ENCODE measurements at regions not wholly inside any gene's neighbourhood (a gene's known extent, or its start where the extent isn't known, plus 50 kb on each side); places are given as distances from the start of the nearest gene placed in this dataset.

DNA sequence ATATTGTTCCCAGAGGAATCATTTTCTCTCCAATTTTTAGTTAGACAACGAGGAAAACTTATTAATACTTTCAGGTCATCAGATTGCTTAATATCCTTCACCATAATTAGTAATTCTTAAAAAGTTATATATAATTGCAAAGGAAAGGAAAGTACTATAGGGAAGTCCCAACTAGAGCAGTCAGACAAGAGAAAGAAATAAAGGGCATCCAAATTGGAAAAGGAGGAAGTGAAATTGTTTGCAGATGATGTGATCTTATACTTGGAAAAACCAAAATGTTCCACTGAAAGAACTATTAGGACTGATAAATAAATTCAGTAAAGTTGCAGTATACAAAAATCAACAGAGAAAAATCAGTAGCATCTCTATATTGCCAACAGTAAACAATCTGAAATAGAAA lies 223.5 kb upstream of the MEF2C start:
- Histone ChIP-seq H2AK5ac (ENCODE audit: low read depth, low read length) (no peak overlapping the region), H4K8ac (ENCODE audit: extremely low read depth, insufficient read depth, low read length) (no peak overlapping the region), H3K79me2 (ENCODE audit: control insufficient read depth in 1 of 2, insufficient read depth in 2 of 2, low read length in 2 of 2) (no peaks in the 10 kb centered on the region), H2BK12ac (ENCODE audit: low read depth, low read length) (no peak overlapping the region), H3K18ac (ENCODE audit: extremely low read depth, low read length) (no peak overlapping the region), H3K9me3 (ENCODE audit: insufficient read depth in 2 of 2, low read depth in 1 of 2, low read length in 1 of 2) (no peaks in the 10 kb centered on the region), H4K91ac (replicated peaks; ENCODE audit: insufficient read length, low read length) (no peak overlapping the region), H3K79me1 (ENCODE audit: low read depth, low read length) (no peaks in the 10 kb centered on the region), H2BK20ac (ENCODE audit: low read length) (no peak overlapping the region), H3K9ac (replicated peaks in 1 of 4; ENCODE audit: extremely low read depth in 1 of 4, low read depth in 3 of 4, low read length in 3 of 4) (no peak overlapping the region), H3K4me3 (ENCODE audit: extremely low read depth in 1 of 4, insufficient read depth in 2 of 4, low read depth in 3 of 4, low read length in 4 of 4) (no peak overlapping the region), H3K14ac (ENCODE audit: insufficient read length) (no peak overlapping the region), H2AFZ (ENCODE audit: low read length) (no peak overlapping the region), H4K20me1 (replicated peaks in 1 of 2; ENCODE audit: control insufficient read depth in 1 of 2, insufficient read depth in 2 of 2, low read length in 2 of 2) (no peaks in the 10 kb centered on the region), H3K36me3 (ENCODE audit: control insufficient read depth in 2 of 4, insufficient read depth in 4 of 4, low read length in 3 of 4) (no peaks in the 10 kb centered on the region), H3K4me1 (replicated peaks in 1 of 4; ENCODE audit: control insufficient read depth in 3 of 4, insufficient read depth in 4 of 4, low read length in 3 of 4) (no peaks in the 10 kb centered on the region), H2BK5ac (ENCODE audit: low read depth, low read length) (no peak overlapping the region), H2BK120ac (replicated peaks; ENCODE audit: low read depth, low read length) (no peak overlapping the region), H3K56ac (replicated peaks; ENCODE audit: insufficient read length, low read depth, low read length) (no peak overlapping the region), H3K23ac (ENCODE audit: insufficient read length) (no peak overlapping the region), H4K5ac (ENCODE audit: insufficient read length, low read depth, low read length) (no peak overlapping the region), H2BK15ac (ENCODE audit: low read length) (no peak overlapping the region), H3K4ac (replicated peaks; ENCODE audit: insufficient read length, low read depth, low read length) (no peak overlapping the region), H3K27ac (ENCODE audit: low read depth, low read length) (no peak overlapping the region), H3K4me2 (ENCODE audit: insufficient read depth in 1 of 2, low read depth in 2 of 2, low read length in 2 of 2) (no peak overlapping the region), H3K27me3 (replicated peaks in 1 of 4; ENCODE audit: control insufficient read depth in 3 of 4, extremely low read depth in 1 of 4, insufficient read depth in 3 of 4, low read length in 3 of 4) (no peaks in the 10 kb centered on the region), H3K23me2 (ENCODE audit: low read depth, low read length) (no peaks in the 10 kb centered on the region)
- POLR2A ChIA-PET (ENCODE audit: partially characterized antibody) = no interaction called here
- FAIRE-seq = no peak
- CTCF ChIA-PET (ENCODE audit: partially characterized antibody) = no interaction called here
- DNase-seq (ENCODE audit: low read depth in 1 of 2, low spot score in 2 of 2) = no peak
- WGBS, 2 experiments (ENCODE audit: extremely low coverage in 1 of 2, insufficient coverage in 1 of 2, insufficient read length in 1 of 2, insufficient replicate concordance in 2 of 2, low coverage in 1 of 2, low lambda C conversion rate in 2 of 2, missing lambda C conversion rate in 1 of 2) = 73% methylated on average over 1 of the region's 1 CpG; no CpG with 5 or more reads in 1 of the 2 experiments
- TF ChIP-seq SP4 (IDR thresholded peaks at IDR 0.05; ENCODE audit: low read length) (no peak), SIRT6 (IDR thresholded peaks at IDR 0.05; ENCODE audit: low read length) (no peak), CHD1 (IDR thresholded peaks at IDR 0.05; ENCODE audit: low read depth, low read length) (no peak), RXRA (IDR thresholded peaks at IDR 0.05; ENCODE audit: insufficient read depth, low read depth, low read length) (no peak), SRF (IDR thresholded peaks at IDR 0.05; ENCODE audit: low read depth, low read length) (no peak), EP300 (IDR thresholded peaks at IDR 0.05; ENCODE audit: borderline replicate concordance in 1 of 2, low read depth in 2 of 2, low read length in 2 of 2) (no peak), TBP (IDR thresholded peaks at IDR 0.05; ENCODE audit: low read depth, low read length) (no peak), KDM1A (IDR thresholded peaks at IDR 0.05; ENCODE audit: borderline replicate concordance, low read length) (no peak)
